HepG2 (cell line): ENCODE measurements at regions not wholly inside any gene's neighbourhood (a gene's known extent, or its start where the extent isn't known, plus 50 kb on each side); places are given as distances from the start of the nearest gene placed in this dataset.
"Not testable (repeated sequence)": the region's sequence is repeated elsewhere in the genome, so short reads cannot be mapped to it uniquely, and the experiment has no call there.

ENCODE experiments used
- ATAC-seq: fragments of 200-7000 bp; cut with Tn5 transposase; 3 replicates; pipeline ENCODE4 v1.9.1; 2020; ENCODE audit warnings: mild to moderate bottlenecking, moderate library complexity
- BruUV-seq: library from RNA; stranded (reverse); fragments of 400-500 nt; replicated peaks from 2 replicates; lab custom pipeline; 2021; lab: Mats Ljungman, UMichigan
- CTCF ChIA-PET: fragments of 300-600 bp; formaldehyde crosslinking; extraction: SDS; loops from one replicate; lab custom pipeline; 2021; ENCODE audit warnings: low total read pairs, inconsistent platforms, low intra/inter-chr PET ratio; lab: Yijun Ruan, JAX
- POLR2A ChIA-PET: fragments of 350-600 bp; sonication (Branson Sonifier 250); formaldehyde crosslinking; loops from one replicate; lab custom pipeline; 2020; ENCODE audit warnings: antibody characterized with exemption, inconsistent platforms; lab: Yijun Ruan, JAX
- DNase-seq: peaks from one replicate; pipeline ENCODE4 v3.0.0-alpha.2; 2015; ENCODE audit warnings: low spot score
- FAIRE-seq: peaks from 3 replicates; lab custom pipeline; 2011; peaks lifted over from hg19 to GRCh38; lab: Jason Lieb, UNC
- H2AFZ ChIP-seq: one replicate; pipeline ENCODE4 v1.6.1; 2011; ENCODE audit warnings: low read length, inconsistent platforms
- H3K27ac ChIP-seq: fragments of 300-600 bp; 3 replicates; pipeline ENCODE4 v1.8.0; 2011; ENCODE audit warnings: mixed run types, mild to moderate bottlenecking, mixed read lengths, low read length, inconsistent platforms; ENCODE audit not compliant: insufficient read depth; ENCODE audit errors: extremely low read length
- H3K27me3 ChIP-seq, 2 experiments: fragments of 200-600 bp in 1 of 2; 2 replicates in 1 of 2; 3 replicates in 1 of 2; pipeline versions ENCODE4 v1.6.0 to v1.8.0; 2011; ENCODE audit warnings: low read length in 2 of 2, mild to moderate bottlenecking in 2 of 2, moderate library complexity in 2 of 2, inconsistent platforms in 1 of 2; ENCODE audit not compliant: insufficient read depth in 2 of 2, control insufficient read depth in 1 of 2
- H3K36me3 ChIP-seq, 2 experiments: fragments of 200-600 bp in 1 of 2; replicated peaks in 1 of 2; 2 replicates in 1 of 2; 3 replicates in 1 of 2; pipeline versions ENCODE4 v1.5.1 to v1.8.0; 2011; ENCODE audit warnings: low read length in 2 of 2, inconsistent platforms in 1 of 2; ENCODE audit not compliant: insufficient read depth in 2 of 2, control insufficient read depth in 1 of 2
- H3K4me1 ChIP-seq: 2 replicates; pipeline ENCODE4 v1.5.1; 2012; ENCODE audit warnings: low read length, inconsistent platforms; ENCODE audit not compliant: insufficient read depth
- H3K4me2 ChIP-seq: 2 replicates; pipeline ENCODE4 v1.6.0; 2011; ENCODE audit warnings: low read depth, low read length, inconsistent platforms
- H3K4me3 ChIP-seq, 3 experiments: fragments of 200-600 bp in 1 of 3; sonication (generic), shearing (Covaris generic) in 1 of 3; replicated peaks in 1 of 3; 2 replicates each; pipeline ENCODE4 v1.5.1; 2011 to 2016; ENCODE audit warnings: low read length in 3 of 3, inconsistent platforms in 2 of 3, low read depth in 2 of 3, mild to moderate bottlenecking in 2 of 3, control low read depth in 1 of 3, mixed read lengths in 1 of 3; ENCODE audit not compliant: insufficient read depth in 1 of 3
- H3K79me2 ChIP-seq: one replicate; pipeline ENCODE4 v1.6.1; 2011; ENCODE audit warnings: low read length, inconsistent platforms; ENCODE audit not compliant: insufficient read depth
- H3K9ac ChIP-seq: 2 replicates; pipeline ENCODE4 v1.6.0; 2011; ENCODE audit warnings: mild to moderate bottlenecking, low read depth, low read length, inconsistent platforms; ENCODE audit not compliant: insufficient read depth
- H3K9me3 ChIP-seq: 2 replicates; pipeline ENCODE4 v1.5.1; 2012; ENCODE audit warnings: mild to moderate bottlenecking, low read length
- H4K20me1 ChIP-seq: 2 replicates; pipeline ENCODE4 v1.6.0; 2011; ENCODE audit warnings: inconsistent platforms, mild to moderate bottlenecking, low read length, moderate library complexity; ENCODE audit not compliant: insufficient read depth
- HDAC2 ChIP-seq: sonication (generic); formaldehyde crosslinking; IDR thresholded peaks from 2 replicates; pipeline ENCODE4 v1.4.0; 2020; ENCODE audit warnings: missing genetic modification reagents
- ZBTB21 ChIP-seq: sonication (generic); formaldehyde crosslinking; IDR thresholded peaks from 2 replicates; pipeline ENCODE4 v1.4.0; 2020; ENCODE audit warnings: missing genetic modification reagents
- WGBS: methylation state at CpG from one replicate; pipeline ENCODE4 v1.1.6; 2017; ENCODE audit warnings: low lambda C conversion rate; 5-methylcytosine and 5-hydroxymethylcytosine counted together
- in situ Hi-C: cut with HindIII; loops from 2 replicates; pipeline ENCODE4 v1.10.0; 2017; ENCODE audit warnings: low pct_unique_long_range_greater_than_20kb; ENCODE audit not compliant: extremely low pct_ligation_motif_present
- intact Hi-C: fragments of 100-400 bp; cut with micrococcal nuclease; formaldehyde crosslinking; loops from one replicate; pipeline ENCODE4 v1.10.0; 2022; ENCODE audit not compliant: unreplicated experiment

- TF ChIP-seq HDAC2 (CRISPR knock-in tag) (no peak), ZBTB21 (CRISPR knock-in tag) (no peak)
These were observed 281.7 kb downstream of the CHM start (continued) for GRCh38 chrX:85765651-85766050.

GRCh38 chrX:85723025-85723424, 324.3 kb downstream of the CHM start:
- H3K4me3 ChIP-seq, CTCF ChIA-PET, H3K27me3 ChIP-seq, H3K79me2 ChIP-seq, POLR2A ChIA-PET, ATAC-seq, H2AFZ ChIP-seq, H3K9ac ChIP-seq, H4K20me1 ChIP-seq, DNase-seq, intact Hi-C loops, H3K36me3 ChIP-seq, BruUV-seq, H3K4me1 ChIP-seq, H3K4me2 ChIP-seq, in situ Hi-C loops, H3K9me3 ChIP-seq, H3K27ac ChIP-seq: not testable (repeated sequence)
- FAIRE-seq: peak; percentile 8
- 0% methylated on average over 1 of the region's 2 CpGs for WGBS

GRCh38 chrX:85703233-85703632, 323.8 kb upstream of the POF1B start:
- BruUV-seq, H3K27ac ChIP-seq, intact Hi-C loops, POLR2A ChIA-PET, DNase-seq, H2AFZ ChIP-seq, FAIRE-seq, H3K4me3 ChIP-seq, CTCF ChIA-PET, H3K4me1 ChIP-seq, H3K36me3 ChIP-seq, H4K20me1 ChIP-seq, H3K9ac ChIP-seq, H3K4me2 ChIP-seq, ATAC-seq, H3K79me2 ChIP-seq, H3K27me3 ChIP-seq, H3K9me3 ChIP-seq, in situ Hi-C loops: not testable (repeated sequence)
- 0% methylated on average over 1 of the region's 1 CpG for WGBS
